Neural cell (in vitro differentiated cells): ENCODE measurements at regions not wholly inside any gene's neighbourhood (a gene's known extent, or its start where the extent isn't known, plus 50 kb on each side); places are given as distances from the start of the nearest gene placed in this dataset.

Source experiments
- H2AFZ ChIP-seq: fragments of 200-600, 300-800 bp; sonication (generic), shearing (Covaris generic); 2 replicates; pipeline ENCODE4 v1.6.0; 2014; ENCODE audit warnings: low read depth, mild to moderate bottlenecking, antibody characterized with exemption, low read length, moderate library complexity
- H3F3A ChIP-seq: fragments of 200-600 bp; shearing (Covaris generic); 2 replicates; pipeline ENCODE4 v1.6.1; 2016; ENCODE audit warnings: mild to moderate bottlenecking, moderate library complexity, mixed read lengths, antibody characterized with exemption, low read length; ENCODE audit not compliant: insufficient read depth, poor library complexity, severe bottlenecking
- H3K27ac ChIP-seq: fragments of 200-600, 300-800 bp; sonication (generic), shearing (Covaris generic); 2 replicates; pipeline ENCODE4 v1.5.1; 2014; ENCODE audit warnings: mild to moderate bottlenecking, low read length, moderate library complexity
- H3K27me3 ChIP-seq: fragments of 300-800, 200-600 bp; sonication (generic), shearing (Covaris generic); 2 replicates; pipeline ENCODE4 v1.6.0; 2014; ENCODE audit warnings: mild to moderate bottlenecking, low read depth, low read length, moderate library complexity; ENCODE audit not compliant: insufficient read depth
- H3K36me3 ChIP-seq: fragments of 300-800, 200-600 bp; sonication (generic), shearing (Covaris generic); 2 replicates; pipeline ENCODE4 v1.5.1; 2014; ENCODE audit warnings: mild to moderate bottlenecking, antibody characterized with exemption, low read length, moderate library complexity; ENCODE audit not compliant: insufficient read depth
- H3K4me2 ChIP-seq: fragments of 300-800, 200-600 bp; sonication (generic), shearing (Covaris generic); 2 replicates; pipeline ENCODE4 v1.6.0; 2014; ENCODE audit warnings: mild to moderate bottlenecking, low read length
- H3K4me3 ChIP-seq: fragments of 300-800, 200-600 bp; sonication (generic), shearing (Covaris generic); 2 replicates; pipeline ENCODE4 v1.5.1; 2014; ENCODE audit warnings: mild to moderate bottlenecking, low read length, moderate library complexity
- H3K79me2 ChIP-seq: fragments of 200-600 bp; shearing (Covaris generic); replicated peaks from 2 replicates; pipeline ENCODE4 v1.6.0; 2014; ENCODE audit warnings: mild to moderate bottlenecking, low read length, moderate library complexity; ENCODE audit not compliant: insufficient read depth
- H3K9ac ChIP-seq: fragments of 300-800, 200-600 bp; sonication (generic), shearing (Covaris generic); 2 replicates; pipeline ENCODE4 v1.6.1; 2016; ENCODE audit warnings: mild to moderate bottlenecking, low read length, mixed read lengths
- H3K9me2 ChIP-seq: fragments of 200-600 bp; shearing (Covaris generic); 2 replicates; pipeline ENCODE4 v1.6.1; 2016; ENCODE audit warnings: mild to moderate bottlenecking, low read length, mixed read lengths; ENCODE audit not compliant: insufficient read depth
- H3K9me3 ChIP-seq: fragments of 200-600, 300-800 bp; sonication (generic), shearing (Covaris generic); 2 replicates; pipeline ENCODE4 v1.6.1; 2016; ENCODE audit warnings: mild to moderate bottlenecking, mixed run types, low read length, moderate library complexity, mixed read lengths
- H4K20me1 ChIP-seq: fragments of 200-600 bp; shearing (Covaris generic); 2 replicates; pipeline ENCODE4 v1.6.1; 2016; ENCODE audit warnings: mild to moderate bottlenecking, mixed run types; ENCODE audit not compliant: insufficient read depth
- EP300 ChIP-seq: fragments of 450-650 bp; conservative IDR thresholded peaks from 2 replicates; pipeline ENCODE4 v1.6.1; 2014; ENCODE audit warnings: antibody characterized with exemption, mild to moderate bottlenecking, moderate library complexity; ENCODE audit not compliant: poor library complexity, severe bottlenecking
- EZH2 ChIP-seq: fragments of 200-600, 300-800 bp; shearing (Covaris generic), sonication (generic); IDR thresholded peaks from 2 replicates; pipeline ENCODE4 v1.6.1; 2014; ENCODE audit warnings: antibody characterized with exemption, low read length, borderline replicate concordance, mild to moderate bottlenecking; ENCODE audit not compliant: insufficient read depth, poor library complexity, severe bottlenecking
- MXI1 ChIP-seq: fragments of 450-650 bp; conservative IDR thresholded peaks from 2 replicates; pipeline ENCODE4 v1.6.1; 2014; ENCODE audit warnings: antibody characterized with exemption, mild to moderate bottlenecking; ENCODE audit not compliant: poor library complexity, severe bottlenecking
- POLR2AphosphoS5 ChIP-seq: IDR thresholded peaks from 2 replicates; pipeline ENCODE4 v1.6.1; 2012
- RAD21 ChIP-seq: fragments of 450-650 bp; conservative IDR thresholded peaks from 2 replicates; pipeline ENCODE4 v1.6.1; 2014; ENCODE audit warnings: antibody characterized with exemption, mild to moderate bottlenecking, moderate library complexity
- SMC3 ChIP-seq: fragments of 450-650 bp; conservative IDR thresholded peaks from 2 replicates; pipeline ENCODE4 v1.6.1; 2014; ENCODE audit warnings: antibody characterized with exemption, mild to moderate bottlenecking, moderate library complexity; ENCODE audit not compliant: poor library complexity
- TAF1 ChIP-seq: IDR thresholded peaks from 2 replicates; pipeline ENCODE4 v1.6.1; 2012; ENCODE audit warnings: low read depth
- TF ChIP-seq, protein P1 (sequence below): IDR thresholded peaks from 2 replicates; pipeline ENCODE4 v1.6.1; 2012; ENCODE audit warnings: borderline replicate concordance
- TF ChIP-seq, protein P2 (sequence below): fragments of 450-650 bp; IDR thresholded peaks from 2 replicates; pipeline ENCODE4 v1.5.1; 2014; ENCODE audit warnings: antibody characterized with exemption, mild to moderate bottlenecking, moderate library complexity; ENCODE audit not compliant: poor library complexity, severe bottlenecking

DNA sequence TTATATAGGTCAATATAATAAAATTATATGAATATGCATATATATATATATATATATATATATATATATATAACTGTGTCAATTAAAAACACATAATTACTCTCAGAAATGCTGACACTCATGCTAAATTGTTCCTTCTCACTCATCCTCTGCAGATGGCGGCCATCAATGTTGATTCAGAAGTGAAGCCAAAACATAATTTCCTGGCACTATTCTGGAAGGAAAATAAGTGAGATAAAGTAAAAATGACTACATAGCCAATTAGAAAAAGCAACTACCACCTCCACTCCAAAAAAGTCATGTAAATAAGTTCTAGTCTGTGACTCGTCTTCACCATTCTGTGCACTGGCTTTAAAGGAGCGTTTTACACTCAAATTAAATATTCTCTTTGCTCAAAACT is 423.3 kb downstream of the EFNB2 start:
- H3K4me3 ChIP-seq: no peak overlapping the region
- TF ChIP-seq SMC3 (no peak), MXI1 (no peak), POLR2AphosphoS5 (no peak), EZH2 (no peak), EP300 (no peak), RAD21 (no peak), TAF1 (no peak)
- TF ChIP-seq, protein P1, sequence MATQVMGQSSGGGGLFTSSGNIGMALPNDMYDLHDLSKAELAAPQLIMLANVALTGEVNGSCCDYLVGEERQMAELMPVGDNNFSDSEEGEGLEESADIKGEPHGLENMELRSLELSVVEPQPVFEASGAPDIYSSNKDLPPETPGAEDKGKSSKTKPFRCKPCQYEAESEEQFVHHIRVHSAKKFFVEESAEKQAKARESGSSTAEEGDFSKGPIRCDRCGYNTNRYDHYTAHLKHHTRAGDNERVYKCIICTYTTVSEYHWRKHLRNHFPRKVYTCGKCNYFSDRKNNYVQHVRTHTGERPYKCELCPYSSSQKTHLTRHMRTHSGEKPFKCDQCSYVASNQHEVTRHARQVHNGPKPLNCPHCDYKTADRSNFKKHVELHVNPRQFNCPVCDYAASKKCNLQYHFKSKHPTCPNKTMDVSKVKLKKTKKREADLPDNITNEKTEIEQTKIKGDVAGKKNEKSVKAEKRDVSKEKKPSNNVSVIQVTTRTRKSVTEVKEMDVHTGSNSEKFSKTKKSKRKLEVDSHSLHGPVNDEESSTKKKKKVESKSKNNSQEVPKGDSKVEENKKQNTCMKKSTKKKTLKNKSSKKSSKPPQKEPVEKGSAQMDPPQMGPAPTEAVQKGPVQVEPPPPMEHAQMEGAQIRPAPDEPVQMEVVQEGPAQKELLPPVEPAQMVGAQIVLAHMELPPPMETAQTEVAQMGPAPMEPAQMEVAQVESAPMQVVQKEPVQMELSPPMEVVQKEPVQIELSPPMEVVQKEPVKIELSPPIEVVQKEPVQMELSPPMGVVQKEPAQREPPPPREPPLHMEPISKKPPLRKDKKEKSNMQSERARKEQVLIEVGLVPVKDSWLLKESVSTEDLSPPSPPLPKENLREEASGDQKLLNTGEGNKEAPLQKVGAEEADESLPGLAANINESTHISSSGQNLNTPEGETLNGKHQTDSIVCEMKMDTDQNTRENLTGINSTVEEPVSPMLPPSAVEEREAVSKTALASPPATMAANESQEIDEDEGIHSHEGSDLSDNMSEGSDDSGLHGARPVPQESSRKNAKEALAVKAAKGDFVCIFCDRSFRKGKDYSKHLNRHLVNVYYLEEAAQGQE: no peak
- TF ChIP-seq, protein P2, sequence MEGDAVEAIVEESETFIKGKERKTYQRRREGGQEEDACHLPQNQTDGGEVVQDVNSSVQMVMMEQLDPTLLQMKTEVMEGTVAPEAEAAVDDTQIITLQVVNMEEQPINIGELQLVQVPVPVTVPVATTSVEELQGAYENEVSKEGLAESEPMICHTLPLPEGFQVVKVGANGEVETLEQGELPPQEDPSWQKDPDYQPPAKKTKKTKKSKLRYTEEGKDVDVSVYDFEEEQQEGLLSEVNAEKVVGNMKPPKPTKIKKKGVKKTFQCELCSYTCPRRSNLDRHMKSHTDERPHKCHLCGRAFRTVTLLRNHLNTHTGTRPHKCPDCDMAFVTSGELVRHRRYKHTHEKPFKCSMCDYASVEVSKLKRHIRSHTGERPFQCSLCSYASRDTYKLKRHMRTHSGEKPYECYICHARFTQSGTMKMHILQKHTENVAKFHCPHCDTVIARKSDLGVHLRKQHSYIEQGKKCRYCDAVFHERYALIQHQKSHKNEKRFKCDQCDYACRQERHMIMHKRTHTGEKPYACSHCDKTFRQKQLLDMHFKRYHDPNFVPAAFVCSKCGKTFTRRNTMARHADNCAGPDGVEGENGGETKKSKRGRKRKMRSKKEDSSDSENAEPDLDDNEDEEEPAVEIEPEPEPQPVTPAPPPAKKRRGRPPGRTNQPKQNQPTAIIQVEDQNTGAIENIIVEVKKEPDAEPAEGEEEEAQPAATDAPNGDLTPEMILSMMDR: no peak

DNA sequence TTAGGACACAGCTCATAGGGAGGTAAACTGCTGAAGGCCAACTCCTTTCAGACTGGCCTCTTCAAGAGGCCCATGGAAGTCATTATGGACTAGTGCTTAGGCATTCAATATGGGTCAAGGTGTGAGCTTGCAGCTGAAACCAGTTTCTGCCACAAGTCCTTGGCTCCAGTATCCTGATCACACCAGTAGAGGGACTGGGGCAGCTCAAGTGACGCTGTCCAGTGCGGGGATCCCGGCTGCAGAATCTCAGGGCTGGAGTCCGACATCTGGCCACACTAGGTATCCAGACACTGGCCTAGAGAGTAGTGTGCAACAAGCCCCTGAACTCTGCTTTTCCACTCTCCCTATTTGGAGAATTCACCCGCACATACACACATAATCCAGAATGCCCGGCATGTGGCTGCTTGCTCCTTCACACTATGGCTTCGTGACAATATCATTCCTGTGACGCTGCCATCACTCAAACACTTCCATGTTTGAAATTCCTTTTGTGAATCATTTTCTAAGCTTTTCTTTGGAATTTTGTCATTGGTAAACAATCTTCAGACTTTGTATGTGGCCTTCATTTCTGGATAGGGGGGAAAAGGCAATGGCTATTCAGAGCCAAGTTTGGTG is 425.1 kb downstream of the EFNB2 start:
- TF ChIP-seq, protein P1: no peak
- TF ChIP-seq TAF1 (no peak), EZH2 (no peak), EP300 (no peak), MXI1 (no peak), POLR2AphosphoS5 (no peak), RAD21 (no peak), SMC3 (no peak)
- TF ChIP-seq, protein P2: no peak
- Histone ChIP-seq H4K20me1 (no peaks in the 10 kb centered on the region), H3K4me2 (no peak overlapping the region), H3F3A (no peaks in the 10 kb centered on the region), H3K27me3 (no peaks in the 10 kb centered on the region), H3K4me3 (no peak overlapping the region), H3K9me3 (no peaks in the 10 kb centered on the region), H2AFZ (no peak overlapping the region), H3K79me2 (no peaks in the 10 kb centered on the region), H3K36me3 (no peaks in the 10 kb centered on the region), H3K9me2 (no peaks in the 10 kb centered on the region), H3K27ac (no peak overlapping the region), H3K9ac (no peak overlapping the region)

More for the DNA sequence above, 423.3 kb downstream of the EFNB2 start:
- no peaks in the 10 kb centered on the region for H4K20me1 ChIP-seq
- no peaks in the 10 kb centered on the region for H3K27me3 ChIP-seq
- no peak overlapping the region for H3K27ac ChIP-seq
- no peaks in the 10 kb centered on the region for H3K9me3 ChIP-seq
- no peaks in the 10 kb centered on the region for H3F3A ChIP-seq
- H3K4me2 ChIP-seq: no peak overlapping the region
- H3K9me2 ChIP-seq: no peaks in the 10 kb centered on the region
- H3K9ac ChIP-seq: no peak overlapping the region
- H2AFZ ChIP-seq: no peak overlapping the region
- H3K79me2 ChIP-seq: no peaks in the 10 kb centered on the region
- H3K36me3 ChIP-seq: no peaks in the 10 kb centered on the region
